Right lobe of liver (tissue), 4 donors: ENCODE measurements at regions not wholly inside any gene's neighbourhood (a gene's known extent, or its start where the extent isn't known, plus 50 kb on each side); places are given as distances from the start of the nearest gene placed in this dataset.

Source experiments
- CTCF ChIP-seq, 4 donors: fragments of 200-600 bp in 3 of 4; fragments of 450-650 bp in 1 of 4; IDR thresholded peaks; one replicate each; pipeline versions ENCODE4 v1.5.1 to v1.8.0; 2016 to 2022; ENCODE audit warnings: antibody characterized with exemption in 4 of 4, mild to moderate bottlenecking in 2 of 4
- POLR2A ChIP-seq: fragments of 450-650 bp; IDR thresholded peaks from one replicate; pipeline ENCODE4 v1.6.1; 2017; ENCODE audit warnings: antibody characterized with exemption, mild to moderate bottlenecking
- donor health status: DM: no; HTN: no; CAD: no.
- donor health status: DM: no; HTN: no; CAD: no.
- donor health status: DM: no; HTN: yes; CAD: no.

- TF ChIP-seq CTCF (IDR thresholded peaks at IDR 0.05), result no peak
- no peak for TF ChIP-seq POLR2A
Measured at GRCh38 chr4:177512646-177513045, 70.4 kb upstream of the AGA start.
